ENCODE measurements at regions not wholly inside any gene's neighbourhood (a gene's known extent, or its start where the extent isn't known, plus 50 kb on each side); places are given as distances from the start of the nearest gene placed in this dataset.

GRCh38 chr5:171512397-171512796 is 93.0 kb downstream of the FGF18 start:
- no peak for TF ChIP-seq BHLHE40 (IDR thresholded peaks at IDR 0.05; ENCODE audit: low read length)
- no peak for TF ChIP-seq MYNN (CRISPR knock-in tag; IDR thresholded peaks at IDR 0.05; ENCODE audit: low read depth)
- TF ChIP-seq RBAK (CRISPR knock-in tag; IDR thresholded peaks at IDR 0.05) = no peak
- no peak for TF ChIP-seq CHD2 (IDR thresholded peaks at IDR 0.05; ENCODE audit: low read depth, low read length)
- no peak for TF ChIP-seq CTCF (CRISPR knock-in tag; IDR thresholded peaks at IDR 0.05)
- no peak for TF ChIP-seq ZNF678 (CRISPR knock-in tag; IDR thresholded peaks at IDR 0.05)
- no peak for TF ChIP-seq WIZ (CRISPR knock-in tag; IDR thresholded peaks at IDR 0.05)
- TF ChIP-seq TCF7L2 (IDR thresholded peaks at IDR 0.05; ENCODE audit: low read depth, low read length) = no peak

Measured in HepG2 (cell line).